PC-9 (cell line): ENCODE measurements at regions not wholly inside any gene's neighbourhood (a gene's known extent, or its start where the extent isn't known, plus 50 kb on each side); places are given as distances from the start of the nearest gene placed in this dataset.

Source experiments
- EZH2 ChIP-seq: fragments of 200-600 bp; sonication (generic); IDR thresholded peaks from 2 replicates; pipeline ENCODE4 v1.8.0; 2017; ENCODE audit warnings: antibody characterized with exemption, low read depth
- TF ChIP-seq, protein P1 (sequence below): fragments of 200-600 bp; sonication (generic); conservative IDR thresholded peaks from 2 replicates; pipeline ENCODE4 v1.6.1; 2017; ENCODE audit warnings: mixed run types, antibody characterized with exemption, mild to moderate bottlenecking, moderate library complexity

GRCh38 chr3:80983753-80984152 is 777.7 kb downstream of the GBE1 start:
- TF ChIP-seq, protein P1, sequence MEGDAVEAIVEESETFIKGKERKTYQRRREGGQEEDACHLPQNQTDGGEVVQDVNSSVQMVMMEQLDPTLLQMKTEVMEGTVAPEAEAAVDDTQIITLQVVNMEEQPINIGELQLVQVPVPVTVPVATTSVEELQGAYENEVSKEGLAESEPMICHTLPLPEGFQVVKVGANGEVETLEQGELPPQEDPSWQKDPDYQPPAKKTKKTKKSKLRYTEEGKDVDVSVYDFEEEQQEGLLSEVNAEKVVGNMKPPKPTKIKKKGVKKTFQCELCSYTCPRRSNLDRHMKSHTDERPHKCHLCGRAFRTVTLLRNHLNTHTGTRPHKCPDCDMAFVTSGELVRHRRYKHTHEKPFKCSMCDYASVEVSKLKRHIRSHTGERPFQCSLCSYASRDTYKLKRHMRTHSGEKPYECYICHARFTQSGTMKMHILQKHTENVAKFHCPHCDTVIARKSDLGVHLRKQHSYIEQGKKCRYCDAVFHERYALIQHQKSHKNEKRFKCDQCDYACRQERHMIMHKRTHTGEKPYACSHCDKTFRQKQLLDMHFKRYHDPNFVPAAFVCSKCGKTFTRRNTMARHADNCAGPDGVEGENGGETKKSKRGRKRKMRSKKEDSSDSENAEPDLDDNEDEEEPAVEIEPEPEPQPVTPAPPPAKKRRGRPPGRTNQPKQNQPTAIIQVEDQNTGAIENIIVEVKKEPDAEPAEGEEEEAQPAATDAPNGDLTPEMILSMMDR: no peak
- no peak for TF ChIP-seq EZH2
